PC-3 (cell line): ENCODE measurements at regions not wholly inside any gene's neighbourhood (a gene's known extent, or its start where the extent isn't known, plus 50 kb on each side); places are given as distances from the start of the nearest gene placed in this dataset.

Experiments used
- ATAC-seq: fragments of 200-7000 bp; cut with Tn5 transposase; 2 replicates; pipeline ENCODE4 v1.9.1; 2020; ENCODE audit warnings: mild to moderate bottlenecking, moderate library complexity
- BruUV-seq: library from RNA; stranded (reverse); fragments of 400-500 nt; replicated peaks from 2 replicates; lab custom pipeline; 2021; lab: Mats Ljungman, UMichigan
- CTCF ChIA-PET: fragments of 300-600 bp; sonication (Branson Sonifier 250); formaldehyde crosslinking; loops from one replicate; lab custom pipeline; 2022; ENCODE audit warnings: antibody characterized with exemption; lab: Charles Lee
- POLR2A ChIA-PET: fragments of 300-600 bp; sonication (Branson Sonifier 250); formaldehyde crosslinking; loops from one replicate; lab custom pipeline; 2022; ENCODE audit warnings: antibody characterized with exemption; ENCODE audit not compliant: unreplicated experiment; lab: Charles Lee
- DNase-seq: peaks from one replicate; pipeline ENCODE4 v3.0.0-alpha.2; 2015
- H2AFZ ChIP-seq: fragments of 300-600 bp; sonication (generic); 2 replicates; pipeline ENCODE4 v1.6.0; 2016; ENCODE audit warnings: antibody characterized with exemption, low read length
- H3F3A ChIP-seq: fragments of 300-600 bp; sonication (generic); one replicate; pipeline ENCODE4 v1.6.0; 2017; ENCODE audit warnings: antibody characterized with exemption, low read length, control low read depth, mild to moderate bottlenecking; ENCODE audit not compliant: unreplicated experiment
- H3K27ac ChIP-seq: fragments of 300-600 bp; sonication (generic); 2 replicates; pipeline ENCODE4 v1.5.1; 2016; ENCODE audit warnings: mild to moderate bottlenecking, low read length
- H3K27me3 ChIP-seq: fragments of 300-600 bp; sonication (generic); 2 replicates; pipeline ENCODE4 v1.6.1; 2016; ENCODE audit warnings: low read length, mixed read lengths
- H3K36me3 ChIP-seq: fragments of 300-600 bp; sonication (generic); 2 replicates; pipeline ENCODE4 v1.6.1; 2016; ENCODE audit warnings: low read depth, mixed run types, low read length, mixed read lengths
- H3K4me1 ChIP-seq: fragments of 300-600 bp; sonication (generic); 2 replicates; pipeline ENCODE4 v1.5.1; 2016; ENCODE audit warnings: low read length; ENCODE audit not compliant: insufficient read depth
- H3K4me2 ChIP-seq: fragments of 300-600 bp; sonication (generic); 2 replicates; pipeline ENCODE4 v1.6.0; 2016; ENCODE audit warnings: low read length
- H3K4me3 ChIP-seq: fragments of 300-600 bp; sonication (generic); 2 replicates; pipeline ENCODE4 v1.5.1; 2016; ENCODE audit warnings: mild to moderate bottlenecking, low read length, mixed read lengths
- H3K79me2 ChIP-seq: fragments of 300-600 bp; sonication (generic); 2 replicates; pipeline ENCODE4 v1.6.1; 2017; ENCODE audit warnings: low read length, mixed read lengths
- H3K9ac ChIP-seq: fragments of 300-600 bp; sonication (generic); 2 replicates; pipeline ENCODE4 v1.6.0; 2016; ENCODE audit warnings: mild to moderate bottlenecking, low read length
- H3K9me2 ChIP-seq: fragments of 300-600 bp; sonication (generic); replicated peaks from 2 replicates; pipeline ENCODE4 v1.6.1; 2016; ENCODE audit warnings: mixed run types, low read length, mixed read lengths
- H3K9me3 ChIP-seq: fragments of 300-600 bp; sonication (generic); 2 replicates; pipeline ENCODE4 v1.6.1; 2016; ENCODE audit warnings: low read length, mixed read lengths
- H4K20me1 ChIP-seq: fragments of 300-600 bp; sonication (generic); 2 replicates; pipeline ENCODE4 v1.6.1; 2016; ENCODE audit warnings: low read length, mixed read lengths
- EZH2 ChIP-seq: fragments of 300-600 bp; sonication (generic); IDR thresholded peaks from one replicate; pipeline ENCODE4 v1.6.1; 2017; ENCODE audit warnings: antibody characterized with exemption, mild to moderate bottlenecking, low read length; ENCODE audit not compliant: unreplicated experiment
- EZH2phosphoT487 ChIP-seq: fragments of 300-600 bp; sonication (generic); IDR thresholded peaks from 2 replicates; pipeline ENCODE4 v1.6.1; 2018; ENCODE audit warnings: mild to moderate bottlenecking, antibody characterized with exemption, low read length, borderline replicate concordance
- intact Hi-C: fragments of 100-400 bp; cut with micrococcal nuclease; formaldehyde crosslinking; loops from 2 replicates; pipeline ENCODE4 v1.9.0; 2023
- TF ChIP-seq, protein P1 (sequence below): fragments of 300-600 bp; sonication (generic); conservative IDR thresholded peaks from 2 replicates; pipeline ENCODE4 v1.5.1; 2017; ENCODE audit warnings: antibody characterized with exemption, low read depth, mild to moderate bottlenecking, low read length

DNA sequence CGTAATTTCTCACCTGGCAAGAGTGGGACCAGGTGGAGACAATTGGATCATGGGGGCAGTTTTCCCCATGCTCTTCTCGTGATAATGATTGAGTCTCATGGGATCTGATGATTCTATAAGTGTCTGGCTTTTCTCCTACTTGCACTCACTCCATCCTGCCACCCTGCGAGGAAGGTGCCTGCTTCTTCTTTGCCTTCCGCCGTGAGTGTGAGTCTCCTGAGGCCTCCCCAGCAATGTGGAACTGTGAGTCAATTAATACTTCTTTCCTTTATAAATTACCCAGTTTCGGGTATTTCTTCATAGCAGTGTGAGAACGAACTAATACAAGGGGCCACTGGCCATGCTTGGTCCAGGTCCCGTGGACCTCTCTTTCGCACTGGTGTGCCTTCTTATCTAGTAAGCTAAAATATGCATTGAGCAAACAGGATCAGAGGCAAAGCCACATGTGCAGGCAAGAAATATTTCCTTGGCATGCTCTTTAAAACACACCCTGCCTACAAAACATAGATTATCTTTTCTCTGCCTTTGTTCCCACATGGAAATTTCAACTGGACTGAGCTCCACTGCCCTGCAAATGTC is 821.1 kb downstream of the TRIB2 start:
- no TSS peak for BruUV-seq
- POLR2A ChIA-PET: no interaction called here
- intact Hi-C loops: no loop called here
- H3K4me3 ChIP-seq: no peak overlapping the region
- H3K4me2 ChIP-seq: no peak overlapping the region
- no peaks in the 10 kb centered on the region for H3K9me3 ChIP-seq
- no peak for TF ChIP-seq EZH2
- H3K9me2 ChIP-seq: no peaks in the 10 kb centered on the region
- DNase-seq: no peak
- H3K9ac ChIP-seq: no peak overlapping the region
- CTCF ChIA-PET: no interaction called here
- no peak for ATAC-seq
- no peaks in the 10 kb centered on the region for H3K4me1 ChIP-seq
- no peaks in the 10 kb centered on the region for H3F3A ChIP-seq
- H2AFZ ChIP-seq: no peak overlapping the region
- no peaks in the 10 kb centered on the region for H3K36me3 ChIP-seq
- no peaks in the 10 kb centered on the region for H4K20me1 ChIP-seq
- H3K79me2 ChIP-seq: no peaks in the 10 kb centered on the region
- no peak overlapping the region for H3K27ac ChIP-seq
- H3K27me3 ChIP-seq: no peaks in the 10 kb centered on the region

DNA sequence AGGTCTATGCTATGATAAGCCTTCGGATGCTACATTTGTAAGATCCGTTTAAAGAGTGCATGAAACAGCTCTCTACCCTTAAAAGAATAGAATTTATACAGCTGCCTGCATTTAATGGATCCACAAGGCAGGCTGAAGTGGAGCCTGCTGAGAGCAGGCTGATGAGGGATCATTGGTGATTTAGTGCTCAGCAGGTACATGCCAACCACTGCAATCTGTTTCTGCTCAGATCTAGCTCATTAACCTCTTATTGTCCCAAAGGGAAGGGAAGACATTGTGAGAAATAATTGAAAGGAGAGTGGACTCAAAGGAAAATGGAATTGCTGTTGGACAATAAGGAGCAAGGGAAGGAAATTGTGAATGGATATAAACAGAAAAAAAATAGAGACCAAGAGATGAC is 822.6 kb downstream of the TRIB2 start:
- H3K4me3 ChIP-seq: no peak overlapping the region
- H3K4me2 ChIP-seq: no peak overlapping the region
- no peaks in the 10 kb centered on the region for H4K20me1 ChIP-seq
- ChIA-PET CTCF (no interaction called here), POLR2A (no interaction called here)
- no peaks in the 10 kb centered on the region for H3K27me3 ChIP-seq
- ATAC-seq: no peak
- DNase-seq: no peak
- no peaks in the 10 kb centered on the region for H3K36me3 ChIP-seq
- intact Hi-C loops: no loop called here
- H3K27ac ChIP-seq: no peak overlapping the region
- no TSS peak for BruUV-seq
- no peak overlapping the region for H3K9ac ChIP-seq
- H3K9me3 ChIP-seq: no peaks in the 10 kb centered on the region
- TF ChIP-seq, protein P1, sequence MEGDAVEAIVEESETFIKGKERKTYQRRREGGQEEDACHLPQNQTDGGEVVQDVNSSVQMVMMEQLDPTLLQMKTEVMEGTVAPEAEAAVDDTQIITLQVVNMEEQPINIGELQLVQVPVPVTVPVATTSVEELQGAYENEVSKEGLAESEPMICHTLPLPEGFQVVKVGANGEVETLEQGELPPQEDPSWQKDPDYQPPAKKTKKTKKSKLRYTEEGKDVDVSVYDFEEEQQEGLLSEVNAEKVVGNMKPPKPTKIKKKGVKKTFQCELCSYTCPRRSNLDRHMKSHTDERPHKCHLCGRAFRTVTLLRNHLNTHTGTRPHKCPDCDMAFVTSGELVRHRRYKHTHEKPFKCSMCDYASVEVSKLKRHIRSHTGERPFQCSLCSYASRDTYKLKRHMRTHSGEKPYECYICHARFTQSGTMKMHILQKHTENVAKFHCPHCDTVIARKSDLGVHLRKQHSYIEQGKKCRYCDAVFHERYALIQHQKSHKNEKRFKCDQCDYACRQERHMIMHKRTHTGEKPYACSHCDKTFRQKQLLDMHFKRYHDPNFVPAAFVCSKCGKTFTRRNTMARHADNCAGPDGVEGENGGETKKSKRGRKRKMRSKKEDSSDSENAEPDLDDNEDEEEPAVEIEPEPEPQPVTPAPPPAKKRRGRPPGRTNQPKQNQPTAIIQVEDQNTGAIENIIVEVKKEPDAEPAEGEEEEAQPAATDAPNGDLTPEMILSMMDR: no peak
- TF ChIP-seq EZH2phosphoT487 (no peak), EZH2 (no peak)
- H3F3A ChIP-seq: no peaks in the 10 kb centered on the region
- H3K4me1 ChIP-seq: no peaks in the 10 kb centered on the region
- no peaks in the 10 kb centered on the region for H3K79me2 ChIP-seq
- H3K9me2 ChIP-seq: no peaks in the 10 kb centered on the region
- H2AFZ ChIP-seq: no peak overlapping the region

DNA sequence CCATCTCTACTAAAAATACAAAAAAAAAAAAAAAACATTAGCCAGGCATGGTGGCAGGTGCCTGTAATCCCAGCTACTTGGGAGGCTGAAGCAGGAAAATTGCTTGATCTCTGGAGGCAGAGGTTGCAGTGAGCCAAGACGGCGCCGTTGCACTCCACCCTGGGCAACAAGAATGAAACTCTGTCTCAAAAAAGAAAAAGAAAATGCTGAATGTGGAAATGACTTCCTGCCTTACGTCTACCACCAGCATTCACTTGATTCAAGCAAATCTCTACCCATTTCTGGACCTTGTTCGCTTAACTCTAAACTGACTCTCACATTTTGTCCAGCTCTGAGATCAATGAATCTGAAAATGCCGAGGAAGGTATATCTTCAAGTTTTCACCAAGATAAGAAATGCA is 825.3 kb downstream of the TRIB2 start:
- intact Hi-C loops: no loop called here

More for the DNA sequence above, 825.3 kb downstream of the TRIB2 start:
- no peak for DNase-seq
- H3K9me2 ChIP-seq: no peaks in the 10 kb centered on the region
- TF ChIP-seq EZH2phosphoT487 (no peak), EZH2 (no peak)
- TF ChIP-seq, protein P1: no peak
- no peak overlapping the region for H3K9ac ChIP-seq
- no peak overlapping the region for H3K4me3 ChIP-seq
- no peaks in the 10 kb centered on the region for H3K27me3 ChIP-seq
- H4K20me1 ChIP-seq: no peaks in the 10 kb centered on the region
- ATAC-seq: no peak
- no peaks in the 10 kb centered on the region for H3K9me3 ChIP-seq
- no peak overlapping the region for H2AFZ ChIP-seq
- no TSS peak for BruUV-seq
- H3F3A ChIP-seq: no peaks in the 10 kb centered on the region
- ChIA-PET CTCF (no interaction called here), POLR2A (no interaction called here)
- no peaks in the 10 kb centered on the region for H3K79me2 ChIP-seq
- peaks cover 9% of the 10 kb centered on the region for H3K4me1 ChIP-seq
- no peaks in the 10 kb centered on the region for H3K36me3 ChIP-seq
- no peak overlapping the region for H3K4me2 ChIP-seq
- H3K27ac ChIP-seq: no peak overlapping the region
